ENCODE measurements at regions not wholly inside any gene's neighbourhood (a gene's known extent, or its start where the extent isn't known, plus 50 kb on each side); places are given as distances from the start of the nearest gene placed in this dataset.
"Not testable (repeated sequence)": the region's sequence is repeated elsewhere in the genome, so short reads cannot be mapped to it uniquely, and the experiment has no call there.

- not testable (repeated sequence) for DNase-seq (ENCODE audit: low read depth in 3 of 3, low spot score in 2 of 3)
These were observed 624.7 kb upstream of the DEFB115 start for GRCh38 chr20:30632773-30633172.

- not testable (repeated sequence) for DNase-seq (ENCODE audit: low read depth in 3 of 3, low spot score in 2 of 3)
These were observed 615.9 kb upstream of the DEFB115 start for GRCh38 chr20:30641522-30641921.

- not testable (repeated sequence) for DNase-seq (ENCODE audit: low read depth in 3 of 3, low spot score in 2 of 3)
These were observed 596.5 kb upstream of the DEFB115 start for GRCh38 chr20:30660982-30661381.

GRCh38 chr20:30668418-30668817 is 589.0 kb upstream of the DEFB115 start:
- not testable (repeated sequence) for DNase-seq (ENCODE audit: low read depth in 3 of 3, low spot score in 2 of 3)

- not testable (repeated sequence) for DNase-seq (ENCODE audit: low read depth in 3 of 3, low spot score in 2 of 3)
These were observed 588.0 kb upstream of the DEFB115 start for GRCh38 chr20:30669330-30670029.

GRCh38 chr20:30671120-30671519 is 586.3 kb upstream of the DEFB115 start:
- DNase-seq (ENCODE audit: low read depth in 3 of 3, low spot score in 2 of 3), result not testable (repeated sequence)

GRCh38 chr20:30675988-30676564 is 581.4 kb upstream of the DEFB115 start:
- not testable (repeated sequence) for DNase-seq (ENCODE audit: low read depth in 3 of 3, low spot score in 2 of 3)

GRCh38 chr20:30682236-30682635 is 575.2 kb upstream of the DEFB115 start:
- DNase-seq (ENCODE audit: low read depth in 3 of 3, low spot score in 2 of 3), result not testable (repeated sequence)

- DNase-seq (ENCODE audit: low read depth in 3 of 3, low spot score in 2 of 3), result not testable (repeated sequence)
These were observed 544.6 kb upstream of the DEFB115 start for GRCh38 chr20:30712861-30713260.

GRCh38 chr20:30719415-30720199 is 537.9 kb upstream of the DEFB115 start:
- DNase-seq (ENCODE audit: low read depth in 3 of 3, low spot score in 2 of 3), result not testable (repeated sequence)

GRCh38 chr20:30723511-30723910 is 534.0 kb upstream of the DEFB115 start:
- not testable (repeated sequence) for DNase-seq (ENCODE audit: low read depth in 3 of 3, low spot score in 2 of 3)

- DNase-seq (ENCODE audit: low read depth in 3 of 3, low spot score in 2 of 3), result peak in 2 of 3 donors; percentile 32 to 54
These were observed 533.4 kb upstream of the DEFB115 start for GRCh38 chr20:30723934-30724687.

- not testable (repeated sequence) for DNase-seq (ENCODE audit: low read depth in 3 of 3, low spot score in 2 of 3)
These were observed 532.8 kb upstream of the DEFB115 start for GRCh38 chr20:30724688-30725074.

- not testable (repeated sequence) for DNase-seq (ENCODE audit: low read depth in 3 of 3, low spot score in 2 of 3)
These were observed 532.3 kb upstream of the DEFB115 start for GRCh38 chr20:30725188-30725587.

GRCh38 chr20:30728271-30728885 is 529.1 kb upstream of the DEFB115 start:
- DNase-seq (ENCODE audit: low read depth in 3 of 3, low spot score in 2 of 3), result not testable (repeated sequence)

All from right renal cortex interstitium (tissue), 3 donors.